BJ (cell line): ENCODE measurements at regions not wholly inside any gene's neighbourhood (a gene's known extent, or its start where the extent isn't known, plus 50 kb on each side); places are given as distances from the start of the nearest gene placed in this dataset.

Source experiments
- CTCF ChIA-PET: fragments of 350-600 bp; formaldehyde crosslinking; extraction: SDS; loops from one replicate; lab custom pipeline; 2021; ENCODE audit warnings: antibody characterized with exemption, inconsistent platforms; lab: Yijun Ruan, JAX
- POLR2A ChIA-PET: fragments of 300-600 bp; sonication (Branson Sonifier 250); formaldehyde crosslinking; extraction: SDS; loops from one replicate; lab custom pipeline; 2021; ENCODE audit warnings: antibody characterized with exemption; lab: Charles Lee
- DNase-seq: peaks from one replicate; pipeline ENCODE4 v3.0.0-alpha.2; 2011; ENCODE audit warnings: low read depth
- H3K27me3 ChIP-seq: 2 replicates; pipeline ENCODE4 v1.6.0; 2011; ENCODE audit warnings: low read length; ENCODE audit not compliant: control insufficient read depth, insufficient read depth
- H3K36me3 ChIP-seq: 2 replicates; pipeline ENCODE4 v1.5.1; 2011; ENCODE audit warnings: low read length; ENCODE audit not compliant: control insufficient read depth, insufficient read depth
- H3K4me3 ChIP-seq: 2 replicates; pipeline ENCODE4 v1.5.1; 2011; ENCODE audit warnings: low read depth, mild to moderate bottlenecking, control low read depth, low read length
- TF ChIP-seq, protein P1 (sequence below): IDR thresholded peaks from 2 replicates; pipeline ENCODE4 v1.5.1; 2011; ENCODE audit warnings: low read depth, mild to moderate bottlenecking, control low read depth, inconsistent platforms, low read length, moderate library complexity; ENCODE audit not compliant: insufficient read depth

- Histone ChIP-seq H3K36me3 (no peaks in the 10 kb centered on the region), H3K27me3 (no peaks in the 10 kb centered on the region), H3K4me3 (no peak overlapping the region)
- TF ChIP-seq, protein P1, sequence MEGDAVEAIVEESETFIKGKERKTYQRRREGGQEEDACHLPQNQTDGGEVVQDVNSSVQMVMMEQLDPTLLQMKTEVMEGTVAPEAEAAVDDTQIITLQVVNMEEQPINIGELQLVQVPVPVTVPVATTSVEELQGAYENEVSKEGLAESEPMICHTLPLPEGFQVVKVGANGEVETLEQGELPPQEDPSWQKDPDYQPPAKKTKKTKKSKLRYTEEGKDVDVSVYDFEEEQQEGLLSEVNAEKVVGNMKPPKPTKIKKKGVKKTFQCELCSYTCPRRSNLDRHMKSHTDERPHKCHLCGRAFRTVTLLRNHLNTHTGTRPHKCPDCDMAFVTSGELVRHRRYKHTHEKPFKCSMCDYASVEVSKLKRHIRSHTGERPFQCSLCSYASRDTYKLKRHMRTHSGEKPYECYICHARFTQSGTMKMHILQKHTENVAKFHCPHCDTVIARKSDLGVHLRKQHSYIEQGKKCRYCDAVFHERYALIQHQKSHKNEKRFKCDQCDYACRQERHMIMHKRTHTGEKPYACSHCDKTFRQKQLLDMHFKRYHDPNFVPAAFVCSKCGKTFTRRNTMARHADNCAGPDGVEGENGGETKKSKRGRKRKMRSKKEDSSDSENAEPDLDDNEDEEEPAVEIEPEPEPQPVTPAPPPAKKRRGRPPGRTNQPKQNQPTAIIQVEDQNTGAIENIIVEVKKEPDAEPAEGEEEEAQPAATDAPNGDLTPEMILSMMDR = no peak
- CTCF ChIA-PET = interaction anchor here (0.6 kb wide), 1 partner anchor 1048 kb away, joined by 3 read pairs; no protein-coding TSS in a partner anchor
- DNase-seq = no peak
- POLR2A ChIA-PET = no interaction called here
These were observed 311.7 kb downstream of the CBLN4 start for GRCh38 chr20:55693641-55694040.

DNA sequence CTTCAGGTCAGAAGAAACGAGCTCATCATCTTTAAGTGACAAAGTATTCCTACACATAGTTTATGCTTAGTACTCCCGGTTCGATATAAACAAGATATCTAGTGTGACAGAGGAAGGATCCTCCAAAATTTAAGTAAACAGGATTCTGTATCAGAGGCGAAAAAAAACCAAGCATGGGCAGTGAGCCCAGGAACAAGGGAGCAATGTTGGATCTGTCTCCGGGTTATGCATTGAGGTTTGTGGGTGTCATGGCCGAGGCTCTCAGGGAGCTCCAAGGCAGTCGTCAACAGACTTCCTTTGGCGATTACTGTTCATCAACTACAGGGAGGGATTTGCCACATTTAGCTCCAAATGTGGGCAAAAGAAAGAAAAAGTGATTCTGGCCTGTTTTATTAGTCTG is 319.5 kb downstream of the CBLN4 start:
- TF ChIP-seq, protein P1 = no peak
- DNase-seq = no peak
- Histone ChIP-seq H3K27me3 (no peaks in the 10 kb centered on the region), H3K36me3 (no peaks in the 10 kb centered on the region), H3K4me3 (no peak overlapping the region)
- ChIA-PET CTCF (no interaction called here), POLR2A (no interaction called here)

DNA sequence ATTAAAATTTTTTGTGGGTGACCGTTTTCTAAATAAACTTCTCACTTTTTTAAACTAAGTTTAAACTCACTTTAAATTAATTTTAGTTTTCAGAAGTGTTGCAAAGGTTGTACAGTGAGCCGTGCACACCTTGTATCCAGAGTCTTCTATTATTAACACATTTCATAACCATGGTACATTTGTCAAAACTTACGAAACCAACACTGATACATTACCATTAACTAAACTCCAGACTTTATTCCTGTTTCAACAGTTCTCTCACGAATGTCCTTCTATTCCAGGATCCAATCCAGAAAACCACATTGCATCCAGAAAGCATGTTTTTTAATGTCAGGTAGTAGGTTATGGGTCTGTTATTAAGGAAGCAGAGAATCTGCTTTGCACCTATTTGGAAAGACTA is 319.9 kb downstream of the CBLN4 start:
- Histone ChIP-seq H3K36me3 (no peaks in the 10 kb centered on the region), H3K27me3 (no peaks in the 10 kb centered on the region), H3K4me3 (no peak overlapping the region)
- no peak for DNase-seq
- ChIA-PET POLR2A (no interaction called here), CTCF (no interaction called here)
- TF ChIP-seq, protein P1 = no peak

DNA sequence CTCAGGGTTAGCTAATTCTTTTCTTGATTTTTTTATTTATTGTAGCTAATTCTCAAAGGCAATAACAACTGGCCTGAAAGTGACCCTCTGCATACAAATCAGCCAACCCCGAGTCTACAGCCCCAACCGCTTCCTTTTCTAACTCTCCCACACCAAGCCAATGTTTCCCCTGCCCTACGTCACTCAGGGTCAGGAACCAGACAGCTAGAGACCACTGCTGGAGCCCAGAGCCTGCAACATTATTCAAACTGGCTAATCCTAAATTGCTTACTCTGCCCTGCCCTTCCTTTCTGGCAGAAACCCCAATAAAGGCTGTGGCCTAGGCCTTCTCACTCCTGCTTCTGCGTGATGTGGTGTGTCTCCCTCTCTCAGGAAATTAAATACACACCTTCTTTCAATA is 320.7 kb downstream of the CBLN4 start:
- POLR2A ChIA-PET = no interaction called here
- Histone ChIP-seq H3K27me3 (no peaks in the 10 kb centered on the region), H3K4me3 (no peak overlapping the region), H3K36me3 (no peaks in the 10 kb centered on the region)
- no peak for DNase-seq
- CTCF ChIA-PET = no interaction called here
- TF ChIP-seq, protein P1 = no peak

DNA sequence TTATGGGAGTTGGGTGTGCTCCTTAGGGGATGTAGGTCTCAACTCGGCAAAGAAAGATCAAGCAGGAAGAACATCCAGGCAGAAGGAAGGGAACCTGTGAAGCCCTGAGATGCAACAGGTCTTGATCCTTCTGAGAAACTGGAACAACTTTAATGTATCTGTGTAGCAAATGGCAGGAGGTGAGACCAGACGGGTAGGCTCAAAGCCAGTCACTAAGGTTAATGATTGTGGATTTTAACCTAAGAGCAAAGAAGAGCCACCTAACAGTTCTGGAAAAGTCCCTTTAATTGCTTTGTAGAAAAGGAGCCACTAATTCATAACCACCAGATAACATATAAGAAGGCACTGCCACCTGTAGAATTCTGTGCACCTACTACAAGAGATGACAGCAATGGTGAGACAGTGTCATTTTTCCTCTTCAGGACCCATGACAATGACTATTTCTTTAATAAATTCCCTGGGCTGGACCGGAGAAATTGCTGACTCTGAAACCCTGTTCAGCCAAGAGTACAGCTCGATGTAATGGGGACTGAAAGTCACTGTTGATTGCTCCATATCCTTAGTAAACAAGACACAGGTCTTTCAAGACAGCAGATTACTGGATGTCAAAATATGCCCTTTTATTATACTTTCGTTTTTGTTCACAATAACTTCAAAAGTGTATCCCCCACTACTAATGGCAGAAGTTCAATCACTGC is 326.2 kb downstream of the CBLN4 start:
- ChIA-PET CTCF (interaction anchor here (0.6 kb wide), 1 partner anchor 273 kb away, joined by 4 read pairs; no protein-coding TSS in a partner anchor), POLR2A (no interaction called here)
- DNase-seq = no peak
- TF ChIP-seq, protein P1 = no peak
- H3K36me3 ChIP-seq = no peaks in the 10 kb centered on the region
- no peaks in the 10 kb centered on the region for H3K27me3 ChIP-seq
- H3K4me3 ChIP-seq = no peak overlapping the region
